ENCODE measurements at regions not wholly inside any gene's neighbourhood (a gene's known extent, or its start where the extent isn't known, plus 50 kb on each side); places are given as distances from the start of the nearest gene placed in this dataset.
"Not testable (repeated sequence)": the region's sequence is repeated elsewhere in the genome, so short reads cannot be mapped to it uniquely, and the experiment has no call there.

- not testable (repeated sequence) for TF ChIP-seq CTCF (IDR thresholded peaks at IDR 0.05; ENCODE audit: low read length); EZH2 (IDR thresholded peaks at IDR 0.05; ENCODE audit: borderline replicate concordance, low read length)
Observed at GRCh38 chr3:73147479-73147878, 86.0 kb downstream of the EBLN2 start.
